ENCODE measurements at regions not wholly inside any gene's neighbourhood (a gene's known extent, or its start where the extent isn't known, plus 50 kb on each side); places are given as distances from the start of the nearest gene placed in this dataset.

DNA sequence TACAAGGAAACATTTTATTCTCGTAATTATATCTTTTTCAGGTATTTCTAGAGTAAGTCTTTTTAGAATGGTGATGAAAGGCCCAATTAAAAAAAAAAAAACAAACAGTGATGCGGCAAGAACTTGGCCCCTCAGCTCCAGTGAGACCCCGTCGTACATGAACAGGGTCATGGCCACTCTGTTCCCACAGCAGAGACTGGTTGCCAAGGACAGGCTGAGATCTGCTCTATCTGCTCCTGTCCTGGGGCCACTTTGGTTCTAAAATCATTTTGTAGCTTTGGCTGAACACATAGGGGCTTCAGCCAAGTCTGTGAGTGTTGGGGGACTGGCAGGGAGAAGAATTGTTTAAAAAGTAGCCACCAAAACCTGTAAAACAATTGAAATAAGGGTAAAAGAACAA is 286.9 kb downstream of the RFC3 start:
- peaks cover 0 to 9% (median 0%) of the 10 kb centered on the region in 3 donors for H3K9me3 ChIP-seq
- TF ChIP-seq POLR2A (IDR thresholded peaks at IDR 0.05), result no peak
- TF ChIP-seq POLR2AphosphoS5 (IDR thresholded peaks at IDR 0.05), result no peak
- TF ChIP-seq EP300 (IDR thresholded peaks at IDR 0.05), result no peak
- no peak for TF ChIP-seq CTCF (IDR thresholded peaks at IDR 0.05)
- no peak overlapping the region for H3K27ac ChIP-seq
- no peak for ATAC-seq
- H3K27me3 ChIP-seq, result no peaks in the 10 kb centered on the region
- no peak overlapping the region for H3K4me3 ChIP-seq
- 85 to 90% methylated on average over 4 of the region's 4 CpGs for WGBS, 2 donors (ENCODE audit: low coverage in 1 of 2)
- H3K4me1 ChIP-seq, result no peaks in the 10 kb centered on the region
- no peaks in the 10 kb centered on the region for H3K36me3 ChIP-seq

GRCh38 chr13:34107806-34108205 is 289.9 kb downstream of the RFC3 start:
- no peak overlapping the region for H3K27ac ChIP-seq
- ATAC-seq, result no peak
- H3K36me3 ChIP-seq, result no peaks in the 10 kb centered on the region
- no peaks in the 10 kb centered on the region for H3K27me3 ChIP-seq
- H3K9me3 ChIP-seq, result peaks cover 0 to 9% (median 0%) of the 10 kb centered on the region in 3 donors
- TF ChIP-seq POLR2A (IDR thresholded peaks at IDR 0.05), result no peak
- TF ChIP-seq EP300 (IDR thresholded peaks at IDR 0.05), result no peak
- no peak for TF ChIP-seq CTCF (IDR thresholded peaks at IDR 0.05)
- TF ChIP-seq POLR2AphosphoS5 (IDR thresholded peaks at IDR 0.05), result no peak
- no peaks in the 10 kb centered on the region for H3K4me1 ChIP-seq
- no peak overlapping the region for H3K4me3 ChIP-seq
- WGBS, 2 donors (ENCODE audit: low coverage in 1 of 2), result 100% methylated on average over 1 of the region's 1 CpG

- TF ChIP-seq POLR2A (IDR thresholded peaks at IDR 0.05) (no peak), CTCF (IDR thresholded peaks at IDR 0.05) (no peak), POLR2AphosphoS5 (IDR thresholded peaks at IDR 0.05) (no peak), EP300 (IDR thresholded peaks at IDR 0.05) (no peak)
- no peaks in the 10 kb centered on the region for H3K27me3 ChIP-seq
- 86 to 91% methylated on average over 1 to 2 of the region's 2 CpGs for WGBS, 2 donors (ENCODE audit: low coverage in 1 of 2)
- peaks cover 0 to 9% (median 0%) of the 10 kb centered on the region in 3 donors for H3K9me3 ChIP-seq
- H3K4me3 ChIP-seq, result no peak overlapping the region
- ATAC-seq, result no peak
- no peaks in the 10 kb centered on the region for H3K4me1 ChIP-seq
- H3K36me3 ChIP-seq, result no peaks in the 10 kb centered on the region
- no peak overlapping the region for H3K27ac ChIP-seq
These were observed 290.5 kb downstream of the RFC3 start for GRCh38 chr13:34108410-34108809.

GRCh38 chr13:34114581-34114980 is 296.6 kb downstream of the RFC3 start:
- no peak for ATAC-seq
- Histone ChIP-seq H3K36me3 (no peaks in the 10 kb centered on the region), H3K4me1 (no peaks in the 10 kb centered on the region), H3K9me3 (peaks cover 0 to 2% (median 0%) of the 10 kb centered on the region in 3 donors), H3K4me3 (no peak overlapping the region), H3K27me3 (no peaks in the 10 kb centered on the region), H3K27ac (no peak overlapping the region)
- no peak for TF ChIP-seq EP300 (IDR thresholded peaks at IDR 0.05)
- TF ChIP-seq POLR2AphosphoS5 (IDR thresholded peaks at IDR 0.05), result no peak
- TF ChIP-seq POLR2A (IDR thresholded peaks at IDR 0.05), result no peak
- no peak for TF ChIP-seq CTCF (IDR thresholded peaks at IDR 0.05)
- WGBS, 2 donors (ENCODE audit: low coverage in 1 of 2), result 75 to 81% methylated on average over 3 of the region's 3 CpGs

GRCh38 chr13:34116651-34117050 is 298.7 kb downstream of the RFC3 start:
- Histone ChIP-seq H3K27ac (no peak overlapping the region), H3K36me3 (no peaks in the 10 kb centered on the region), H3K4me3 (no peak overlapping the region), H3K27me3 (no peaks in the 10 kb centered on the region), H3K9me3 (no peaks in the 10 kb centered on the region), H3K4me1 (no peaks in the 10 kb centered on the region)
- WGBS, 2 donors (ENCODE audit: low coverage in 1 of 2), result 81 to 100% methylated on average over 1 to 3 of the region's 3 CpGs
- TF ChIP-seq CTCF (IDR thresholded peaks at IDR 0.05), result no peak
- no peak for TF ChIP-seq POLR2A (IDR thresholded peaks at IDR 0.05)
- no peak for TF ChIP-seq EP300 (IDR thresholded peaks at IDR 0.05)
- no peak for TF ChIP-seq POLR2AphosphoS5 (IDR thresholded peaks at IDR 0.05)
- ATAC-seq, result no peak

Measured in gastroesophageal sphincter (tissue), 4 donors.